IMR-90 (cell line): ENCODE measurements at regions not wholly inside any gene's neighbourhood (a gene's known extent, or its start where the extent isn't known, plus 50 kb on each side); places are given as distances from the start of the nearest gene placed in this dataset.

Experiments used
- ATAC-seq: fragments of 200-7000 bp; cut with Tn5 transposase; 2 replicates; pipeline ENCODE4 v1.9.1; 2020; ENCODE audit warnings: low read depth, mild to moderate bottlenecking, moderate library complexity
- BruUV-seq: library from RNA; stranded (reverse); fragments of 400-500 nt; replicated peaks from 2 replicates; lab custom pipeline; 2021; lab: Mats Ljungman, UMichigan
- CTCF ChIA-PET: fragments of 300-600 bp; formaldehyde crosslinking; extraction: SDS; loops from one replicate; lab custom pipeline; 2021; ENCODE audit warnings: antibody characterized with exemption; lab: Yijun Ruan, JAX
- POLR2A ChIA-PET: fragments of 300-600 bp; sonication (Branson Sonifier 250); formaldehyde crosslinking; loops from one replicate; lab custom pipeline; 2022; ENCODE audit warnings: antibody characterized with exemption; ENCODE audit not compliant: unreplicated experiment; lab: Charles Lee
- DNase-seq: peaks from one replicate; pipeline ENCODE4 v3.0.0; 2013
- H2AFZ ChIP-seq: replicated peaks from 2 replicates; pipeline ENCODE3; 2013; ENCODE audit warnings: low read length, mild to moderate bottlenecking; ENCODE audit not compliant: poor library complexity
- H2AK5ac ChIP-seq: 2 replicates; pipeline ENCODE4 v1.6.1; 2013; ENCODE audit warnings: low read depth, low read length, inconsistent platforms
- H2AK9ac ChIP-seq: replicated peaks from 2 replicates; pipeline ENCODE3; 2013; ENCODE audit warnings: mild to moderate bottlenecking, low read depth, low read length, moderate library complexity; ENCODE audit not compliant: poor library complexity
- H2BK120ac ChIP-seq: 2 replicates; pipeline ENCODE4 v1.6.1; 2013; ENCODE audit warnings: low read depth, low read length, inconsistent platforms
- H2BK15ac ChIP-seq: 3 replicates; pipeline ENCODE4 v1.6.1; 2013; ENCODE audit warnings: low read depth, low read length, inconsistent platforms
- H2BK20ac ChIP-seq: 2 replicates; pipeline ENCODE4 v1.6.1; 2013; ENCODE audit warnings: low read depth, mild to moderate bottlenecking, inconsistent platforms, low read length, moderate library complexity
- H2BK5ac ChIP-seq: 2 replicates; pipeline ENCODE4 v1.6.1; 2013; ENCODE audit warnings: mild to moderate bottlenecking, low read depth, low read length, inconsistent platforms; ENCODE audit not compliant: poor library complexity, severe bottlenecking
- H3K14ac ChIP-seq: replicated peaks from 2 replicates; pipeline ENCODE4 v1.6.1; 2013; ENCODE audit warnings: low read depth, low read length, inconsistent platforms
- H3K18ac ChIP-seq: 2 replicates; pipeline ENCODE4 v1.6.1; 2013; ENCODE audit warnings: low read depth, low read length, control low read depth
- H3K23ac ChIP-seq: 2 replicates; pipeline ENCODE4 v1.6.1; 2013; ENCODE audit warnings: low read depth, low read length, inconsistent platforms
- H3K27ac ChIP-seq: 2 replicates; pipeline ENCODE4 v1.5.1; 2013; ENCODE audit warnings: mild to moderate bottlenecking, control low read depth, low read length; ENCODE audit not compliant: insufficient read depth
- H3K27me3 ChIP-seq: 2 replicates; pipeline ENCODE4 v1.6.1; 2013; ENCODE audit warnings: low read length; ENCODE audit not compliant: control insufficient read depth, insufficient read depth
- H3K36me3 ChIP-seq: 2 replicates; pipeline ENCODE4 v1.6.1; 2013; ENCODE audit warnings: low read length, mixed read lengths; ENCODE audit not compliant: control insufficient read depth, insufficient read depth
- H3K4ac ChIP-seq: 2 replicates; pipeline ENCODE4 v1.6.1; 2013; ENCODE audit warnings: low read depth, low read length, inconsistent platforms
- H3K4me1 ChIP-seq: 2 replicates; pipeline ENCODE4 v1.6.1; 2013; ENCODE audit warnings: low read length, mixed read lengths; ENCODE audit not compliant: control insufficient read depth, insufficient read depth
- H3K4me2 ChIP-seq: 2 replicates; pipeline ENCODE4 v1.6.1; 2013; ENCODE audit warnings: low read depth, mild to moderate bottlenecking, control low read depth, low read length, moderate library complexity
- H3K4me3 ChIP-seq: 2 replicates; pipeline ENCODE4 v1.5.1; 2013; ENCODE audit warnings: low read depth, mild to moderate bottlenecking, control low read depth, low read length, moderate library complexity; ENCODE audit not compliant: insufficient read depth
- H3K56ac ChIP-seq: 2 replicates; pipeline ENCODE4 v1.6.1; 2013; ENCODE audit warnings: low read length, inconsistent platforms; ENCODE audit not compliant: insufficient read depth; ENCODE audit errors: extremely low read depth
- H3K79me1 ChIP-seq, 2 experiments: 2 replicates each; pipeline ENCODE4 v1.6.1; 2013; ENCODE audit warnings: low read length in 2 of 2, inconsistent platforms in 1 of 2, low read depth in 1 of 2
- H3K9ac ChIP-seq: 2 replicates; pipeline ENCODE4 v1.6.1; 2013; ENCODE audit warnings: low read depth, low read length, control low read depth
- H3K9me1 ChIP-seq: 2 replicates; pipeline ENCODE4 v1.6.1; 2013; ENCODE audit warnings: low read length, inconsistent platforms; ENCODE audit not compliant: insufficient read depth
- H3K9me3 ChIP-seq: 2 replicates; pipeline ENCODE4 v1.6.1; 2013; ENCODE audit warnings: low read length; ENCODE audit not compliant: control insufficient read depth, insufficient read depth
- H4K20me1 ChIP-seq: 2 replicates; pipeline ENCODE4 v1.6.1; 2013; ENCODE audit warnings: low read length, inconsistent platforms; ENCODE audit not compliant: insufficient read depth
- H4K5ac ChIP-seq: 2 replicates; pipeline ENCODE4 v1.6.1; 2013; ENCODE audit warnings: mild to moderate bottlenecking, low read depth, low read length, control low read depth
- H4K8ac ChIP-seq, 2 experiments: 2 replicates each; pipeline ENCODE4 v1.6.1; 2013; ENCODE audit warnings: low read depth in 2 of 2, low read length in 2 of 2, control low read depth in 1 of 2, inconsistent platforms in 1 of 2
- H4K91ac ChIP-seq: 2 replicates; pipeline ENCODE4 v1.6.1; 2013; ENCODE audit warnings: low read depth, low read length, inconsistent platforms; ENCODE audit not compliant: insufficient read depth
- CEBPB ChIP-seq: IDR thresholded peaks from 2 replicates; pipeline ENCODE4 v1.6.1; 2012; ENCODE audit warnings: low read depth, low read length, improper control_type of control experiment
- MAFK ChIP-seq: IDR thresholded peaks from 2 replicates; pipeline ENCODE4 v1.6.1; 2012; ENCODE audit warnings: low read depth, low read length, improper control_type of control experiment
- MXI1 ChIP-seq: IDR thresholded peaks from 2 replicates; pipeline ENCODE4 v1.6.1; 2012; ENCODE audit warnings: low read depth, mild to moderate bottlenecking, low read length, moderate library complexity, borderline replicate concordance
- RAD21 ChIP-seq: IDR thresholded peaks from 2 replicates; pipeline ENCODE4 v1.6.1; 2012; ENCODE audit warnings: low read length, improper control_type of control experiment
- USF2 ChIP-seq: fragments of 150-350 bp; IDR thresholded peaks from 2 replicates; pipeline ENCODE4 v1.6.1; 2017; ENCODE audit warnings: mild to moderate bottlenecking, antibody characterized with exemption, low read length, low read depth
- WGBS, 2 experiments: methylation state at CpG; one replicate each; pipeline versions ENCODE4 v1.1.5 to v1.1.7; 2013; ENCODE audit warnings: missing lambda C conversion rate in 2 of 2; ENCODE audit not compliant: insufficient read length in 1 of 2; ENCODE audit errors: extremely low coverage in 2 of 2; 5-methylcytosine and 5-hydroxymethylcytosine counted together
- dilution Hi-C: fragments of 300-500 bp; cut with HindIII; formaldehyde crosslinking; loops from one replicate; pipeline ENCODE4 v1.14.3; 2018; ENCODE audit warnings: low sequenced_read_pairs; ENCODE audit not compliant: unreplicated experiment
- in situ Hi-C: fragments of 300-500 bp; cut with MboI; formaldehyde crosslinking; loops from 3 replicates; pipeline ENCODE4 v1.14.3; 2019; ENCODE audit warnings: low sequenced_read_pairs, inconsistent platforms, mixed read lengths
- intact Hi-C: fragments of 100-400 bp; cut with micrococcal nuclease; formaldehyde crosslinking; loops from 2 replicates; pipeline ENCODE4 v1.10.0; 2022

DNA sequence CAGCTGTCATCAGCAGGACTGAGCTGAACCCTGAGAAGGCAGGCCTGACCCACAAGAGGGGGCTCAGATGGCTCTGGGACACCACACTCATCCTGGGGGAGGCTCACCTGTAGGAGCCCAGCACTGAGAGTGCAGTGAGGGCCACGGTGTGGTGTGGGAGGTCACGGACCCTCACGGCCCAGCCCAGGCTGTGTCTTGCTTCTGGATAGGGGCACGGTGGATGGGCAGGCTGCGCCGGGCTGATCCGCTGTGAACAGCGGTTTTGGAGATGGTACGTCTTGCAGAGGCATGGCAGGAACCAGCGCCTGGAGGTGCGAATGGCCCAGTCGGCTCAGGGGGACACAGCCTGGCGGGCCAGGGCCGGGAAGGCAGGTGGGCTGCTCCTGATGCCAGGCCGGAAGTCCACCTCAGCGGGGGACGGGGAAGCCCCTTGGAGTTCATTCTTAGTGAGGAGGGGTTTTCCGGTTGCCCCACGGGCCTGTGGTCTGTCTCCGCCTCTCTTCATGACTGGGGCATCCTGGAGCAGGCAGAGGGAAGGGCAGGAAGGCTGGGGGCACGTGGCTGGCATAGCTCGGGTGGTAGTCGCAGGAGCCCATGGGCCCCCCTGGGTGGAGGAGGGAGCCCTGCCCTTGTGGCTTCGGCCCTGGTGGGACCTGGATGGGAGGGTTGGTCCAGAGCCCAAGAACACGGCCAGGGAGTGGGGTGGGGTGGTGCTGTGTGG, 112.5 kb downstream of the UNCX start:
- Histone ChIP-seq H3K27ac (no peak overlapping the region), H2BK15ac (no peak overlapping the region), H4K5ac (no peak overlapping the region), H3K79me1 (no peaks in the 10 kb centered on the region), H3K4ac (no peak overlapping the region), H3K9me1 (no peaks in the 10 kb centered on the region), H3K18ac (no peak overlapping the region), H4K91ac (no peak overlapping the region), H3K4me2 (no peak overlapping the region), H3K36me3 (no peaks in the 10 kb centered on the region), H2AK9ac (no peak overlapping the region), H3K23ac (no peak overlapping the region), H2BK20ac (no peak overlapping the region), H2BK120ac (no peak overlapping the region), H3K14ac (no peak overlapping the region), H4K8ac (no peak overlapping the region), H2AFZ (no peak overlapping the region), H3K4me3 (no peak overlapping the region), H2BK5ac (no peak overlapping the region), H4K20me1 (no peaks in the 10 kb centered on the region), H3K9ac (no peak overlapping the region), H3K4me1 (no peaks in the 10 kb centered on the region), H3K27me3 (peaks cover 42% of the 10 kb centered on the region), H3K9me3 (no peaks in the 10 kb centered on the region), H2AK5ac (no peak overlapping the region), H3K56ac (no peak overlapping the region)
- DNase-seq (no peak), ATAC-seq (no peak)
- no TSS peak for BruUV-seq
- ChIA-PET POLR2A (no interaction called here), CTCF (no interaction called here)
- intact Hi-C loops: no loop called here
- in situ Hi-C loops: no loop called here
- dilution Hi-C loops: no loop called here
- TF ChIP-seq MXI1 (no peak), MAFK (no peak), CEBPB (no peak), RAD21 (no peak), USF2 (no peak)
- WGBS, 2 experiments: 84% methylated on average over 12 of the region's 25 CpGs; no CpG with 5 or more reads in 1 of the 2 experiments
